CD4-positive, alpha-beta T cell (primary cell): ENCODE measurements at regions not wholly inside any gene's neighbourhood (a gene's known extent, or its start where the extent isn't known, plus 50 kb on each side); places are given as distances from the start of the nearest gene placed in this dataset.

ENCODE experiments used
- ATAC-seq: fragments of 200-7000 bp; cut with Tn5 transposase; one replicate; pipeline ENCODE4 v1.10.0; 2022; ENCODE audit warnings: mild to moderate bottlenecking; ENCODE audit not compliant: poor library complexity
- CTCF ChIA-PET: fragments of 350-600 bp; sonication (Branson Sonifier 250); formaldehyde crosslinking; loops from one replicate; lab custom pipeline; 2021; ENCODE audit warnings: antibody characterized with exemption, inconsistent platforms; lab: Charles Lee
- POLR2A ChIA-PET: fragments of 350-600 bp; sonication (Branson Sonifier 250); formaldehyde crosslinking; loops from one replicate; lab custom pipeline; 2021; ENCODE audit warnings: antibody characterized with exemption, inconsistent platforms; lab: Charles Lee
- DNase-seq, 14 experiments: peaks; one replicate each; pipeline ENCODE4 v3.0.0-alpha.2; 2013 to 2020; ENCODE audit warnings: mixed read lengths in 2 of 14
- H3K27ac ChIP-seq, 2 donors: one replicate each; pipeline versions ENCODE4 v1.5.1 to v1.7.0; 2013; ENCODE audit warnings: low read length in 2 of 2, low read depth in 1 of 2, mild to moderate bottlenecking in 1 of 2
- H3K27me3 ChIP-seq, 2 experiments: 1 replicate in 1 of 2; 2 replicates in 1 of 2; pipeline versions ENCODE4 v1.6.1 to v1.7.0; 2013; ENCODE audit warnings: low read length in 2 of 2, control low read depth in 1 of 2, mild to moderate bottlenecking in 1 of 2, moderate library complexity in 1 of 2; ENCODE audit not compliant: insufficient read depth in 2 of 2, control insufficient read depth in 1 of 2
- H3K36me3 ChIP-seq: one replicate; pipeline ENCODE4 v1.6.1; 2013; ENCODE audit warnings: low read length, control low read depth; ENCODE audit not compliant: insufficient read depth
- H3K4me1 ChIP-seq: one replicate; pipeline ENCODE4 v1.6.1; 2013; ENCODE audit warnings: low read length, control low read depth; ENCODE audit not compliant: insufficient read depth
- H3K4me3 ChIP-seq: one replicate; pipeline ENCODE4 v1.5.1; 2013; ENCODE audit warnings: mild to moderate bottlenecking, low read length, moderate library complexity
- H3K9me3 ChIP-seq, 2 experiments: 1 replicate in 1 of 2; 2 replicates in 1 of 2; pipeline versions ENCODE4 v1.6.1 to v1.7.0; 2013; ENCODE audit warnings: low read length in 2 of 2, mild to moderate bottlenecking in 2 of 2, control low read depth in 1 of 2, moderate library complexity in 1 of 2; ENCODE audit not compliant: control insufficient read depth in 1 of 2, insufficient read depth in 1 of 2
- H3K27ac Mint-ChIP-seq: one replicate; pipeline ENCODE4 v1.8.0; 2020; ENCODE audit warnings: mixed read lengths
- H3K27me3 Mint-ChIP-seq: one replicate; pipeline ENCODE4 v1.8.0; 2021; ENCODE audit warnings: mixed read lengths
- H3K36me3 Mint-ChIP-seq: one replicate; pipeline ENCODE4 v1.8.0; 2021; ENCODE audit warnings: low read depth, mixed read lengths
- H3K4me1 Mint-ChIP-seq: one replicate; pipeline ENCODE4 v1.8.0; 2021; ENCODE audit warnings: low read depth, mixed read lengths
- H3K4me3 Mint-ChIP-seq: one replicate; pipeline ENCODE4 v1.8.0; 2020; ENCODE audit warnings: mild to moderate bottlenecking, mixed read lengths
- H3K9me3 Mint-ChIP-seq: one replicate; pipeline ENCODE4 v1.8.0; 2020; ENCODE audit warnings: mixed read lengths
- CTCF ChIP-seq: fragments of 200-600 bp; IDR thresholded peaks from one replicate; pipeline ENCODE4 v1.8.0; 2022; ENCODE audit warnings: antibody characterized with exemption, mild to moderate bottlenecking
- intact Hi-C, 2 experiments: fragments of 100-400 bp; cut with DNase I in 1 of 2; cut with micrococcal nuclease in 1 of 2; formaldehyde crosslinking; loops; one replicate each; pipeline versions ENCODE4 v1.15.1 to v1.9.0; 2023 to 2025; cut with DNase I, micrococcal nuclease

DNA sequence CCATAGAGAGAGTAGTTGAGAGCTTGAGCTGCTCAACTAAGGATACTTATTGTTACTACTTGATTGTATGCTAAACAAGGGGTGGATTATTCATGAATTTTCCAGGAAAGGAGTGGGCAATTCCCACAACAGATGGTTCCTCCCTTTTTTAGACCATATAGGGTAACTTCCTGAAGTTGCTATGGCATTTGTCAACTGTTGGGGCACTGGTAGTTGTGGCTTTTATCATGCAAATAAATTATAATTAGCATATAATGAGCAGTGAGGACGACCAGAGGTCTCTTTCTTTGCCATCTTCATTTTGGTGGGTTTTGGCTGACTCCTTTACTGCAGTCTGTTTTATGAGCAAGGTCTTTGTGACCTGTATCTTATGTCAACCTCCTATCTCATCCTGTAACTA lies 1403.5 kb upstream of the PABPC4L start:
- Histone ChIP-seq H3K4me1 (no peaks in the 10 kb centered on the region), H3K36me3 (no peaks in the 10 kb centered on the region), H3K4me3 (no peak overlapping the region), H3K9me3 (peaks cover 0 to 8% of the 10 kb centered on the region in 2 experiments), H3K27ac (no peak overlapping the region), H3K27me3 (no peaks in the 10 kb centered on the region)
- POLR2A ChIA-PET = no interaction called here
- no peaks in the 10 kb centered on the region for H3K9me3 Mint-ChIP-seq
- DNase-seq (no peak), ATAC-seq (no peak)
- TF ChIP-seq CTCF = no peak
- CTCF ChIA-PET = no interaction called here
- H3K4me1 Mint-ChIP-seq = no peaks in the 10 kb centered on the region
- H3K4me3 Mint-ChIP-seq = no peak overlapping the region
- H3K27ac Mint-ChIP-seq = no peak overlapping the region
- no peaks in the 10 kb centered on the region for H3K27me3 Mint-ChIP-seq
- intact Hi-C loops = no loop called here
- no peaks in the 10 kb centered on the region for H3K36me3 Mint-ChIP-seq

DNA sequence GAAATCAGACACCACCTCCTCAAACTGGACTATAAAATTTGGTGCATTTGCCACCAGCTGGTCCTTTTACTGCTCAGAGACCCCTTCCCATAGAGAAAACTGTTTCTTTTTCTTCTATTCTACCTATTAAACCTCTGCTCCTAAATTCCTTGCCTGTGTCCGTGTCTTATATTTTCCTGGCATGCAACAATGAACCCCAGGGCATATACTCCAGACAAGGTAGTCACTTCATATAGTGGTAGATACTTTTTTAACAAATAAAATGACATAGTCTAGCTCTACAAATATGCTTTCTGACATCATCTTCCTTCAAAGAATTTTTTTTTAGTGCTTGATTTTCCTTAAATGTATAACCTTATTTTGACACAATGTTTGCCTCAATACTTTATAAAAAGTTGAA lies 1402.9 kb upstream of the PABPC4L start:
- H3K27ac ChIP-seq = no peak overlapping the region
- H3K4me1 ChIP-seq = no peaks in the 10 kb centered on the region
- Mint-ChIP-seq H3K4me3 (no peak overlapping the region), H3K9me3 (no peaks in the 10 kb centered on the region), H3K27ac (no peak overlapping the region), H3K27me3 (no peaks in the 10 kb centered on the region), H3K36me3 (no peaks in the 10 kb centered on the region), H3K4me1 (no peaks in the 10 kb centered on the region)
- no peaks in the 10 kb centered on the region for H3K36me3 ChIP-seq
- ATAC-seq = no peak
- intact Hi-C loops = no loop called here
- H3K4me3 ChIP-seq = no peak overlapping the region
- POLR2A ChIA-PET = no interaction called here
- DNase-seq = no peak
- H3K9me3 ChIP-seq = peaks cover 0 to 8% of the 10 kb centered on the region in 2 experiments
- TF ChIP-seq CTCF = no peak
- CTCF ChIA-PET = no interaction called here
- no peaks in the 10 kb centered on the region for H3K27me3 ChIP-seq

DNA sequence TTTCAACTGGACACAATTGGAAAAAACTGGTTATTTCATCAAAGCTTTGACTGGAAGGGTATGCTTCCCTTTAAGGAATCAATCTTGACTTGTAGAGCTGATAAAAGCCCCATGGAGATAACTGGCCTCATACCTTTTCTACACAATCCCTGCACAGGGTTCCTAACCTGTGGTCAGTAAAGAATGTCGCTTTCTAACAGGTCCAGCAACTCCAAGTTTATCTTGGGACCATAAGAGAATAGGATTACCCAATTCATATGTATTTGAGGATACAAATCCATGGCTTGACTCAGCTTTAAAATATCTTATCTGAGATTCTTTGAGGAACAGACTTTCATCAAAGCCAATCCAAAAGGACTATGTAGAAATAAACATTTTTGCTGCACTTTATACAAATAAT lies 1399.8 kb upstream of the PABPC4L start:
- Histone ChIP-seq H3K36me3 (no peaks in the 10 kb centered on the region), H3K27ac (no peak overlapping the region), H3K4me3 (no peak overlapping the region), H3K4me1 (no peaks in the 10 kb centered on the region), H3K9me3 (peaks cover 0 to 19% of the 10 kb centered on the region in 2 experiments), H3K27me3 (no peaks in the 10 kb centered on the region)
- Mint-ChIP-seq H3K4me1 (no peaks in the 10 kb centered on the region), H3K27ac (no peak overlapping the region), H3K9me3 (peaks cover under 1% of the 10 kb centered on the region), H3K27me3 (no peaks in the 10 kb centered on the region), H3K4me3 (no peak overlapping the region), H3K36me3 (no peaks in the 10 kb centered on the region)
- ChIA-PET CTCF (no interaction called here), POLR2A (no interaction called here)
- DNase-seq (no peak), ATAC-seq (no peak)
- intact Hi-C loops = no loop called here
- no peak for TF ChIP-seq CTCF
